ENCODE measurements at regions not wholly inside any gene's neighbourhood (a gene's known extent, or its start where the extent isn't known, plus 50 kb on each side); places are given as distances from the start of the nearest gene placed in this dataset.
"Not testable (repeated sequence)": the region's sequence is repeated elsewhere in the genome, so short reads cannot be mapped to it uniquely, and the experiment has no call there.

- no peak for DNase-seq (ENCODE audit: low spot score)
These were observed 61.9 kb downstream of the HSPA13 start for GRCh38 chr21:14321042-14321441.

GRCh38 chr21:14319805-14320204, 63.1 kb downstream of the HSPA13 start:
- no peak for DNase-seq (ENCODE audit: low spot score)

GRCh38 chr21:14318578-14318977, 64.4 kb downstream of the HSPA13 start:
- DNase-seq (ENCODE audit: low spot score) = peak; percentile 19

- DNase-seq (ENCODE audit: low spot score) = no peak
These were observed 65.4 kb downstream of the HSPA13 start for GRCh38 chr21:14317507-14317906.

GRCh38 chr21:14313300-14313699, 69.6 kb downstream of the HSPA13 start:
- no peak for DNase-seq (ENCODE audit: low spot score)

DNA sequence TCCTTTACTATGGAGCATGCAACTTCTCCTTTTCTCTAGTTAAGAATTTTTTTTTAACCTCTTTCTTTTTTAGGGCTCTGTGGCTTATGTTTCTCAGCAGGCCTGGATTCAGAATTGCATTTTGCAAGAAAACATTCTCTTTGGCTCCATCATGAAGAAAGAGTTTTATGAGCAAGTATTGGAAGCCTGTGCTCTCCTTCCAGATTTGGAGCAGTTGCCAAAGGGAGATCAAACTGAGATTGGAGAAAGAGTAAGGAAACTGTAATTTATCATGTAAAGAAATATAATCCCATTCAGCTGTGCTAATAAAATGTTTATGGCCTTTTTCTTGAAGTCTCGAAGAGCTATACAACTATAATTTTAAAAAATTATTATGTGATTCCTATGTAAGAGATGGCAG, 70.1 kb downstream of the HSPA13 start:
- no peak for DNase-seq (ENCODE audit: low spot score)

DNA sequence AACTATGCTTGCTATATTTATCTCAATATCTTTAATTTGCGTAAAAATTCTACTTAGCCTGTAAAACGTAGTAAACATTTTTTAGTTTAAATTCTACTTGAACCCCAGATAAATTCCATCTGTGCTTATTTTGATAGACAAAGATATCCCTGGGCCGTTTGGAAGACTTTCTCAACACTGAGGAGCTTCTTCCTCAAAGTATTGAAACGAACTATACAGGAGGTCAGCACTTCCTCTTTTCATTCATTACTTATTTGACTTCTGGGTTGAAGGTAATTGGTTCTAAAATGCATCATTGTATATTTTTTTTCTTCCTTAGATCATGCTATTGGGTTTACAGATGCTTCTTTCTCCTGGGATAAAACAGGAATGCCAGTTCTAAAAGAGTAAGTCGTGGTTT, 74.7 kb downstream of the HSPA13 start:
- no peak for DNase-seq (ENCODE audit: low spot score)

- DNase-seq (ENCODE audit: low spot score) = peak; percentile 16
These were observed 76.6 kb downstream of the HSPA13 start for GRCh38 chr21:14306126-14306907.

- no peak for DNase-seq (ENCODE audit: low spot score)
These were observed 79.0 kb downstream of the HSPA13 start for GRCh38 chr21:14303731-14304488.

DNA sequence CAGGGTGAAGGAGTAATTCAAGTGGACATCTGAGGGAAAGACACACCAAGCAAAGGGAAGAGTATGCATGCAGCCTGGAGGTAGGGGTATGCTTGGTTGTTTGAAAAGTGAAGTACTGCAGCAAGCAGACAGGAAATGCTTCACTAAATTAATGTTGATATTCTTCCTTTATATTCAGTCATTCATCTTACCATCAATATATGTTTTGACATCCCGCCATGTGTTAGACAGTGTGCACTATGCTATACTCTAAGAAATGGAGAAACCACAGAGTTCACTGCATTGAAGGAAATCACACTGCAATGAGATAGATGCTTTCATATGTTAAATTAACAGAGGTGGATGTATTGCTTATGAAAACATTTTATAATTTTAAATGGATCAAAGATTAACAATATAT, 82.9 kb downstream of the HSPA13 start:
- no peak for DNase-seq (ENCODE audit: low spot score)

DNA sequence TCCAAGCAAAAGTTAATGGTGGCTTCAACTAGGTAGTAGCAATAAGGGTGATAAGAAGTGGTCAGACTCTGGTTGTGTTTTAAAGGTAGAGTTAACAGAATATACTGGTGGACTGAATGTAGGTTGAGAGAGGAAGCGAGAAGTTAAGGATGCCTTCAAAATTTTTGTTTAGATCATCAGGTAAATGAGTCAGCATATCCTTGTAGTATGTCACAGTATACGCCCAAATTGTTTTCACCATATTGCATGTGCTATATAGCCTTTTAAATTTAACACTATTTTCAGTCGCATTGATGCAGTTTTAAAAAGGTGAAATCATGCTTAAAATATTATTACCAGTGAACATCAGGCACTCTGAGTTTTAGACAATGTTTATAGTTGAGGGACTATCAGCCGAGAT, 74.6 kb downstream of the RBM11 start:
- DNase-seq (ENCODE audit: low spot score) = no peak

DNA sequence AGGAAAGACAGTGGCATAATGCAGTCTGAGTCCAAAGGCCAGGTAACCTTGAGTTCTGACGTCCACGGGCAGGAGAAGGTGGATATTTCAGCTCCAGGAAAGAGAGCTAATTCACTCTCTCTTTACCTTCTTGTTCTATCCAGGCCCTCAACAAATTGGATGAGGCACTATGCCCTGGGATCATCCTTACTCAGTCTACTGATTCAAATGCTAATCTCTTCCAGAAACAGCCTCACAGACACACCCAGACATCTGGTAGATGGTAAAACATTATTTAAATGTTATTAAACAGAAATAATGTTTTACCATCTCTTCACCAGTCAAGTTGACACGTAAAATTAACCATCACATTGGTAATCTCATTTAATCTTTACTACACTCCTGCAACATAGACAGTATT, 73.0 kb downstream of the RBM11 start:
- DNase-seq (ENCODE audit: low spot score) = no peak

DNA sequence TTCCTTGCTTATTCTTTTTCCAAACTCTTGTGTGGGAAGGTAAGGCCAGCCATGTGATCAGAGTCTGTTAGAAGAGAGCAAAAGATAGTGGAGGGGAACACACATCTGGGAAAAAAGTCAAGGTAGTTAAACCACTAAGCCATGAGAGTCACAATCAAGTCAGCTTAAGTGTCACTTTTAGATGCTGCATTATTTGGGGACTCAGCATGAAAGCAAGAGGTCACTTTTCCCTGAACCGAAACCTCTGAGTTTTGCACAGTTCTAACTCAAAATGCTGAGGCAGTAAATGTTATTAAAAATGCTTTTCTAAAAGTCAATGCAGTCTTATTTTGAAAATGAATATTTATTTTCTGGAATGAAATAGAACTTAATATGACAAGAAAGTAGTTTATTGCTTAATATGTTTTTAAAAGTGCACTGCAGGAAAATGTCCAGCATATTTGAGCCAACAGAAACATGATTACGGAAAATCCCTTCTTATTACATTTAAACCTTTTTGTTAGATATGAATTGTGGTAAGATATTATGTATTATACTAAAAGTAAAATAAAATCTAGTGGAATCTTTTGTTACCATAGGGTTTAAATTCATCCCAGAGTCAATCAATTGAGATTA, 69.3 kb downstream of the RBM11 start:
- DNase-seq (ENCODE audit: low spot score) = no peak

DNA sequence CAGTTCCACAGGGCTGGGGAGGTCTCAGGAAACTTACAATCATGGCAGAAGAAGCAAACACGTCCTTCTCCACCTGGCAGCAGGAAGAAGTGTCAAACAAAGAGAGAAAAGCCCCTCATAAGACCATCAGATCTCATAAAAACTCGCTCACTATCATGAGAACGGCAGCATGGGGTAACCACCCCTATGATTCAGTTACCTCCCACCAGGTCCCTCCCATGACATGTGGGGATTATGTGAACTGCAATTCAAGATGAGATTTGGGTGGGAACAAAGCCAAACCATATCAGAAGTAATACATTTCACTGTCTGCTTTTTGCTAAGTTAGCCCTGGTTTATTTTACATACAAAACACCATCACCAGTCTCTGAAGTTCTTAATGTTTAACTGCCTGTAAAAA, 68.5 kb downstream of the RBM11 start:
- DNase-seq (ENCODE audit: low spot score) = peak; percentile 5

- DNase-seq (ENCODE audit: low spot score) = not testable (repeated sequence)
These were observed 65.4 kb downstream of the RBM11 start for GRCh38 chr21:14281188-14281900.

All from SK-N-DZ (cell line).